Immature natural killer cell (primary cell): ENCODE measurements at regions not wholly inside any gene's neighbourhood (a gene's known extent, or its start where the extent isn't known, plus 50 kb on each side); places are given as distances from the start of the nearest gene placed in this dataset.
A peak's percentile ranks its signal among the peaks of the same experiment; 100 is the strongest.

ENCODE experiments used
- DNase-seq, 3 donors: peaks; one replicate each; pipeline ENCODE4 v3.0.0; 2022; ENCODE audit warnings: mixed read lengths in 1 of 3
- H3K27ac Mint-ChIP-seq, 6 donors: one replicate each; pipeline ENCODE4 v1.8.0; 2020; ENCODE audit warnings: mixed read lengths in 6 of 6, mild to moderate bottlenecking in 5 of 6, inconsistent platforms in 4 of 6, moderate library complexity in 3 of 6
- H3K27me3 Mint-ChIP-seq, 3 donors: one replicate each; pipeline ENCODE4 v1.8.0; 2020 to 2021; ENCODE audit warnings: low read depth in 3 of 3, mild to moderate bottlenecking in 3 of 3, mixed read lengths in 3 of 3, moderate library complexity in 3 of 3, inconsistent platforms in 1 of 3
- H3K36me3 Mint-ChIP-seq, 3 donors: one replicate each; pipeline ENCODE4 v1.8.0; 2020; ENCODE audit warnings: mixed read lengths in 3 of 3, inconsistent platforms in 2 of 3, mild to moderate bottlenecking in 2 of 3
- H3K4me1 Mint-ChIP-seq, 2 donors: one replicate each; pipeline ENCODE4 v1.8.0; 2020; ENCODE audit warnings: inconsistent platforms in 2 of 2, mild to moderate bottlenecking in 2 of 2, mixed read lengths in 2 of 2, moderate library complexity in 1 of 2
- H3K4me3 Mint-ChIP-seq, 5 donors: one replicate each; pipeline ENCODE4 v1.8.0; 2020; ENCODE audit warnings: mild to moderate bottlenecking in 5 of 5, mixed read lengths in 5 of 5, inconsistent platforms in 3 of 5, moderate library complexity in 3 of 5
- H3K9me3 Mint-ChIP-seq, 6 donors: one replicate each; pipeline ENCODE4 v1.8.0; 2020; ENCODE audit warnings: mild to moderate bottlenecking in 6 of 6, mixed read lengths in 6 of 6, inconsistent platforms in 4 of 6, moderate library complexity in 3 of 6

- DNase-seq = no peak
- Mint-ChIP-seq H3K4me1 (peaks cover 4 to 6% of the 10 kb centered on the region in 2 donors), H3K27ac (no peak overlapping the region), H3K4me3 (no peak overlapping the region), H3K36me3 (no peaks in the 10 kb centered on the region), H3K9me3 (peaks cover 0 to 1% (median 0%) of the 10 kb centered on the region in 6 donors), H3K27me3 (peaks cover 0 to 3% (median 0%) of the 10 kb centered on the region in 3 donors)
Measured at GRCh38 chrX:9087271-9088040, 53.5 kb upstream of the FAM9B start.

- Mint-ChIP-seq H3K4me3 (no peak overlapping the region), H3K27me3 (peaks cover 0 to 3% (median 1%) of the 10 kb centered on the region in 3 donors), H3K9me3 (peaks cover 0 to 1% (median 0%) of the 10 kb centered on the region in 6 donors), H3K36me3 (no peaks in the 10 kb centered on the region), H3K27ac (no peak overlapping the region), H3K4me1 (peaks cover 4 to 6% of the 10 kb centered on the region in 2 donors)
- DNase-seq = no peak
Measured at GRCh38 chrX:9088896-9089295, 55.0 kb upstream of the FAM9B start.

GRCh38 chrX:9090766-9091165, 56.8 kb upstream of the FAM9B start:
- Mint-ChIP-seq H3K4me3 (no peak overlapping the region), H3K4me1 (peaks cover 4 to 6% of the 10 kb centered on the region in 2 donors), H3K9me3 (peaks cover 0 to 3% (median 0%) of the 10 kb centered on the region in 6 donors), H3K27me3 (peaks cover 0 to 5% (median 3%) of the 10 kb centered on the region in 3 donors), H3K36me3 (peaks cover 0 to 4% (median 0%) of the 10 kb centered on the region in 3 donors), H3K27ac (no peak overlapping the region)
- DNase-seq = no peak

- no peak overlapping the region for H3K4me3 Mint-ChIP-seq
- no peak overlapping the region for H3K27ac Mint-ChIP-seq
- H3K4me1 Mint-ChIP-seq = peaks cover 4 to 6% of the 10 kb centered on the region in 2 donors
- H3K36me3 Mint-ChIP-seq = peaks cover 0 to 4% (median 0%) of the 10 kb centered on the region in 3 donors
- H3K27me3 Mint-ChIP-seq = peaks cover 0 to 5% (median 3%) of the 10 kb centered on the region in 3 donors
- DNase-seq = no peak
- H3K9me3 Mint-ChIP-seq = peaks cover 0 to 3% (median 0%) of the 10 kb centered on the region in 6 donors
Measured at GRCh38 chrX:9091258-9091657, 57.3 kb upstream of the FAM9B start.

GRCh38 chrX:9102956-9103355, 69.0 kb upstream of the FAM9B start:
- DNase-seq = no peak
- Mint-ChIP-seq H3K4me3 (no peak overlapping the region), H3K4me1 (no peaks in the 10 kb centered on the region), H3K9me3 (no peaks in the 10 kb centered on the region), H3K27ac (no peak overlapping the region), H3K27me3 (peaks cover 0 to 12% (median 3%) of the 10 kb centered on the region in 3 donors), H3K36me3 (no peaks in the 10 kb centered on the region)

GRCh38 chrX:9108054-9108453, 74.1 kb upstream of the FAM9B start:
- H3K27ac Mint-ChIP-seq = no peak overlapping the region
- no peak overlapping the region for H3K4me3 Mint-ChIP-seq
- no peak for DNase-seq
- H3K4me1 Mint-ChIP-seq = no peaks in the 10 kb centered on the region
- H3K27me3 Mint-ChIP-seq = peaks cover 0 to 8% (median 6%) of the 10 kb centered on the region in 3 donors
- H3K9me3 Mint-ChIP-seq = no peaks in the 10 kb centered on the region
- H3K36me3 Mint-ChIP-seq = no peaks in the 10 kb centered on the region

- Mint-ChIP-seq H3K36me3 (no peaks in the 10 kb centered on the region), H3K4me3 (no peak overlapping the region), H3K9me3 (no peaks in the 10 kb centered on the region), H3K4me1 (no peaks in the 10 kb centered on the region), H3K27me3 (peaks cover 0 to 10% (median 4%) of the 10 kb centered on the region in 3 donors), H3K27ac (no peak overlapping the region)
- DNase-seq = no peak
Measured at GRCh38 chrX:9110808-9111207, 76.9 kb upstream of the FAM9B start.

GRCh38 chrX:9114245-9114644, 80.3 kb upstream of the FAM9B start:
- DNase-seq = no peak
- no peaks in the 10 kb centered on the region for H3K36me3 Mint-ChIP-seq
- H3K27ac Mint-ChIP-seq = no peak overlapping the region
- H3K9me3 Mint-ChIP-seq = peaks cover 0 to 2% (median 0%) of the 10 kb centered on the region in 6 donors
- H3K27me3 Mint-ChIP-seq = peaks cover 2 to 10% (median 4%) of the 10 kb centered on the region in 3 donors
- H3K4me3 Mint-ChIP-seq = no peak overlapping the region
- peaks cover 0 to 2% of the 10 kb centered on the region in 2 donors for H3K4me1 Mint-ChIP-seq

- peaks cover 2 to 12% (median 8%) of the 10 kb centered on the region in 3 donors for H3K27me3 Mint-ChIP-seq
- peaks cover 0 to 3% (median 0%) of the 10 kb centered on the region in 3 donors for H3K36me3 Mint-ChIP-seq
- H3K4me3 Mint-ChIP-seq = no peak overlapping the region
- peaks cover 0 to 2% (median 0%) of the 10 kb centered on the region in 6 donors for H3K9me3 Mint-ChIP-seq
- H3K4me1 Mint-ChIP-seq = peaks cover 0 to 2% of the 10 kb centered on the region in 2 donors
- H3K27ac Mint-ChIP-seq = no peak overlapping the region
- no peak for DNase-seq
Measured at GRCh38 chrX:9117851-9118250, 83.9 kb upstream of the FAM9B start.

- DNase-seq = no peak
- Mint-ChIP-seq H3K27me3 (peaks cover 2 to 6% (median 5%) of the 10 kb centered on the region in 3 donors), H3K36me3 (peaks cover 0 to 3% (median 0%) of the 10 kb centered on the region in 3 donors), H3K4me1 (peaks cover 0 to 2% of the 10 kb centered on the region in 2 donors), H3K9me3 (no peaks in the 10 kb centered on the region), H3K27ac (no peak overlapping the region), H3K4me3 (no peak overlapping the region)
Measured at GRCh38 chrX:9122519-9123245, 88.8 kb upstream of the FAM9B start.

GRCh38 chrX:9127986-9128385, 94.1 kb upstream of the FAM9B start:
- H3K27me3 Mint-ChIP-seq = no peaks in the 10 kb centered on the region
- no peak overlapping the region for H3K4me3 Mint-ChIP-seq

GRCh38 chrX:9130031-9130430, 96.1 kb upstream of the FAM9B start:
- H3K4me1 Mint-ChIP-seq = no peaks in the 10 kb centered on the region
- H3K36me3 Mint-ChIP-seq = no peaks in the 10 kb centered on the region
- peak overlapping the region in 1 of 6 donors; percentile 5 for H3K27ac Mint-ChIP-seq
- DNase-seq = no peak
- peaks cover 0 to 3% (median 0%) of the 10 kb centered on the region in 3 donors for H3K27me3 Mint-ChIP-seq
- peaks cover 0 to 4% (median under 1%) of the 10 kb centered on the region in 6 donors for H3K9me3 Mint-ChIP-seq
- H3K4me3 Mint-ChIP-seq = no peak overlapping the region

More at GRCh38 chrX:9127986-9128385, 94.1 kb upstream of the FAM9B start:
- no peaks in the 10 kb centered on the region for H3K36me3 Mint-ChIP-seq
- H3K4me1 Mint-ChIP-seq = no peaks in the 10 kb centered on the region
- DNase-seq = no peak
- no peak overlapping the region for H3K27ac Mint-ChIP-seq
- peaks cover 0 to 4% (median under 1%) of the 10 kb centered on the region in 6 donors for H3K9me3 Mint-ChIP-seq

GRCh38 chrX:9131066-9131465, 97.1 kb upstream of the FAM9B start:
- H3K27me3 Mint-ChIP-seq = peaks cover 0 to 3% (median 0%) of the 10 kb centered on the region in 3 donors
- no peak for DNase-seq
- no peaks in the 10 kb centered on the region for H3K36me3 Mint-ChIP-seq
- H3K9me3 Mint-ChIP-seq = peaks cover 0 to 4% (median under 1%) of the 10 kb centered on the region in 6 donors
- no peak overlapping the region for H3K27ac Mint-ChIP-seq
- H3K4me3 Mint-ChIP-seq = no peak overlapping the region
- no peaks in the 10 kb centered on the region for H3K4me1 Mint-ChIP-seq

GRCh38 chrX:9132036-9132638, 98.2 kb upstream of the FAM9B start:
- H3K4me3 Mint-ChIP-seq = no peak overlapping the region
- peaks cover 0 to 3% (median 0%) of the 10 kb centered on the region in 3 donors for H3K27me3 Mint-ChIP-seq
- H3K9me3 Mint-ChIP-seq = peaks cover 0 to 4% (median under 1%) of the 10 kb centered on the region in 6 donors
- no peaks in the 10 kb centered on the region for H3K36me3 Mint-ChIP-seq
- H3K27ac Mint-ChIP-seq = no peak overlapping the region
- DNase-seq = no peak
- no peaks in the 10 kb centered on the region for H3K4me1 Mint-ChIP-seq
